ENCODE measurements at regions not wholly inside any gene's neighbourhood (a gene's known extent, or its start where the extent isn't known, plus 50 kb on each side); places are given as distances from the start of the nearest gene placed in this dataset.

GRCh38 chr4:37040816-37041215, 203.7 kb upstream of the NWD2 start:
- Histone ChIP-seq H3K36me3 (no peaks in the 10 kb centered on the region), H3K27ac (no peak overlapping the region), H3K9me3 (no peaks in the 10 kb centered on the region), H3K4me1 (no peaks in the 10 kb centered on the region), H3K4me3 (replicated peaks in 1 of 3) (no peak overlapping the region), H3K27me3 (no peaks in the 10 kb centered on the region)
- intact Hi-C loops (cut with DNase I) = no loop called here
- WGBS, 2 donors = 82 to 88% methylated on average over 3 of the region's 3 CpGs
- TF ChIP-seq CTCF (IDR thresholded peaks at IDR 0.05) = no peak
- no peak for TF ChIP-seq POLR2A (IDR thresholded peaks at IDR 0.05)
- no peak for DNase-seq

GRCh38 chr4:37043342-37043741, 201.2 kb upstream of the NWD2 start:
- Histone ChIP-seq H3K27me3 (no peaks in the 10 kb centered on the region), H3K27ac (no peak overlapping the region), H3K9me3 (no peaks in the 10 kb centered on the region), H3K36me3 (no peaks in the 10 kb centered on the region), H3K4me3 (replicated peaks in 1 of 3) (no peak overlapping the region), H3K4me1 (no peaks in the 10 kb centered on the region)
- intact Hi-C loops (cut with DNase I) = no loop called here
- WGBS, 2 donors = 88 to 95% methylated on average over 2 of the region's 2 CpGs
- DNase-seq = no peak
- TF ChIP-seq CTCF (IDR thresholded peaks at IDR 0.05) (no peak), POLR2A (IDR thresholded peaks at IDR 0.05) (no peak)

- no peaks in the 10 kb centered on the region for H3K4me1 ChIP-seq
- 89 to 90% methylated on average over 1 of the region's 1 CpG for WGBS, 2 donors
- H3K36me3 ChIP-seq = no peaks in the 10 kb centered on the region
- H3K9me3 ChIP-seq = no peaks in the 10 kb centered on the region
- TF ChIP-seq CTCF (IDR thresholded peaks at IDR 0.05) = no peak
- TF ChIP-seq POLR2A (IDR thresholded peaks at IDR 0.05) = no peak
- intact Hi-C loops (cut with DNase I) = no loop called here
- H3K4me3 ChIP-seq (replicated peaks in 1 of 3) = no peak overlapping the region
- DNase-seq = no peak
- H3K27ac ChIP-seq = no peak overlapping the region
- H3K27me3 ChIP-seq = no peaks in the 10 kb centered on the region
These were observed 193.4 kb upstream of the NWD2 start for GRCh38 chr4:37051111-37051510.

GRCh38 chr4:37051866-37052265, 192.7 kb upstream of the NWD2 start:
- no peak for DNase-seq

GRCh38 chr4:37054531-37055077, 189.9 kb upstream of the NWD2 start:
- no peaks in the 10 kb centered on the region for H3K4me1 ChIP-seq
- no peak for DNase-seq

More at GRCh38 chr4:37051866-37052265, 192.7 kb upstream of the NWD2 start:
- 37 to 48% methylated on average over 2 of the region's 2 CpGs for WGBS, 2 donors
- H3K27me3 ChIP-seq = no peaks in the 10 kb centered on the region
- no peak overlapping the region for H3K27ac ChIP-seq
- H3K36me3 ChIP-seq = no peaks in the 10 kb centered on the region
- no peak for TF ChIP-seq CTCF (IDR thresholded peaks at IDR 0.05)
- TF ChIP-seq POLR2A (IDR thresholded peaks at IDR 0.05) = no peak
- no peaks in the 10 kb centered on the region for H3K4me1 ChIP-seq
- no peaks in the 10 kb centered on the region for H3K9me3 ChIP-seq
- intact Hi-C loops (cut with DNase I) = no loop called here
- H3K4me3 ChIP-seq (replicated peaks in 1 of 3) = no peak overlapping the region

More at GRCh38 chr4:37054531-37055077, 189.9 kb upstream of the NWD2 start:
- H3K4me3 ChIP-seq (replicated peaks in 1 of 3) = no peak overlapping the region
- TF ChIP-seq CTCF (IDR thresholded peaks at IDR 0.05) (no peak), POLR2A (IDR thresholded peaks at IDR 0.05) (no peak)
- no peaks in the 10 kb centered on the region for H3K9me3 ChIP-seq
- intact Hi-C loops (cut with DNase I) = no loop called here
- no peaks in the 10 kb centered on the region for H3K36me3 ChIP-seq
- H3K27ac ChIP-seq = no peak overlapping the region
- WGBS, 2 donors = 32 to 37% methylated on average over 4 of the region's 4 CpGs
- no peaks in the 10 kb centered on the region for H3K27me3 ChIP-seq
